A673 (cell line): ENCODE measurements at regions not wholly inside any gene's neighbourhood (a gene's known extent, or its start where the extent isn't known, plus 50 kb on each side); places are given as distances from the start of the nearest gene placed in this dataset.
"Not testable (repeated sequence)": the region's sequence is repeated elsewhere in the genome, so short reads cannot be mapped to it uniquely, and the experiment has no call there.

Experiments used
- BruUV-seq: library from RNA; stranded (reverse); fragments of 400-500 nt; replicated peaks from 2 replicates; lab custom pipeline; 2021; lab: Mats Ljungman, UMichigan
- CTCF ChIA-PET: fragments of 300-600 bp; sonication (Branson Sonifier 250); formaldehyde crosslinking; loops from one replicate; lab custom pipeline; 2022; ENCODE audit warnings: antibody characterized with exemption; lab: Charles Lee
- POLR2A ChIA-PET: fragments of 300-600 bp; sonication (Branson Sonifier 250); formaldehyde crosslinking; loops from one replicate; lab custom pipeline; 2022; ENCODE audit warnings: antibody characterized with exemption; ENCODE audit not compliant: low non-redundant PET; lab: Charles Lee
- DNase-seq: peaks from one replicate; pipeline ENCODE4 v3.0.0-alpha.2; 2015; ENCODE audit warnings: low spot score
- H3K27ac ChIP-seq: fragments of 200-600 bp; sonication (generic); 2 replicates; pipeline ENCODE4 v1.5.1; 2016; ENCODE audit warnings: mixed run types, low read depth, mild to moderate bottlenecking, mixed read lengths, antibody characterized with exemption, low read length; ENCODE audit not compliant: poor library complexity, severe bottlenecking
- H3K27me3 ChIP-seq: fragments of 200-600 bp; sonication (generic); replicated peaks from 2 replicates; pipeline ENCODE4 v1.6.1; 2017; ENCODE audit warnings: mixed run types, low read depth, mild to moderate bottlenecking, mixed read lengths, antibody characterized with exemption, low read length; ENCODE audit not compliant: insufficient read depth, poor library complexity
- H3K36me3 ChIP-seq: fragments of 200-600 bp; sonication (generic); 2 replicates; pipeline ENCODE4 v1.6.1; 2016; ENCODE audit warnings: mixed run types, mild to moderate bottlenecking, mixed read lengths, antibody characterized with exemption, low read length; ENCODE audit not compliant: insufficient read depth, poor library complexity, severe bottlenecking
- H3K4me1 ChIP-seq: fragments of 200-600 bp; sonication (generic); 2 replicates; pipeline ENCODE4 v1.6.1; 2017; ENCODE audit warnings: mixed run types, mild to moderate bottlenecking, mixed read lengths, antibody characterized with exemption, low read length; ENCODE audit not compliant: insufficient read depth, poor library complexity, severe bottlenecking
- H3K4me3 ChIP-seq: fragments of 200-600 bp; sonication (generic); 2 replicates; pipeline ENCODE4 v1.5.1; 2016; ENCODE audit warnings: low read depth, mixed run types, mild to moderate bottlenecking, mixed read lengths, low read length; ENCODE audit not compliant: poor library complexity, severe bottlenecking
- H3K9me3 ChIP-seq: fragments of 200-600 bp; sonication (generic); 2 replicates; pipeline ENCODE4 v1.6.1; 2016; ENCODE audit warnings: mixed run types, low read depth, mild to moderate bottlenecking, mixed read lengths, antibody characterized with exemption, low read length; ENCODE audit not compliant: poor library complexity, severe bottlenecking
- EZH2 ChIP-seq: fragments of 200-600 bp; sonication (generic); IDR thresholded peaks from 2 replicates; pipeline ENCODE4 v1.6.1; 2017; ENCODE audit warnings: borderline replicate concordance, low read depth, mild to moderate bottlenecking, mixed read lengths, antibody characterized with exemption, low read length; ENCODE audit not compliant: poor library complexity, severe bottlenecking
- intact Hi-C: fragments of 100-400 bp; cut with micrococcal nuclease; formaldehyde crosslinking; loops from one replicate; pipeline ENCODE4 v1.10.0; 2022; ENCODE audit not compliant: unreplicated experiment
- TF ChIP-seq, protein P1 (sequence below): fragments of 300-800, 200-600 bp; sonication (generic); conservative IDR thresholded peaks from 2 replicates; pipeline ENCODE4 v1.5.1; 2017; ENCODE audit warnings: low read depth, mild to moderate bottlenecking, antibody characterized with exemption, low read length, moderate library complexity, mixed read lengths

GRCh38 chr2:239868556-239869181 lies 156.5 kb downstream of the NDUFA10 start:
- TF ChIP-seq EZH2: no peak
- Histone ChIP-seq H3K36me3 (no peaks in the 10 kb centered on the region), H3K9me3 (peaks cover 3% of the 10 kb centered on the region), H3K27me3 (peaks cover 8% of the 10 kb centered on the region), H3K27ac (no peak overlapping the region), H3K4me3 (no peak overlapping the region), H3K4me1 (no peaks in the 10 kb centered on the region)
- DNase-seq: no peak
- BruUV-seq: no TSS peak
- CTCF ChIA-PET: no interaction called here
- POLR2A ChIA-PET: no interaction called here
- intact Hi-C loops: no loop called here

DNA sequence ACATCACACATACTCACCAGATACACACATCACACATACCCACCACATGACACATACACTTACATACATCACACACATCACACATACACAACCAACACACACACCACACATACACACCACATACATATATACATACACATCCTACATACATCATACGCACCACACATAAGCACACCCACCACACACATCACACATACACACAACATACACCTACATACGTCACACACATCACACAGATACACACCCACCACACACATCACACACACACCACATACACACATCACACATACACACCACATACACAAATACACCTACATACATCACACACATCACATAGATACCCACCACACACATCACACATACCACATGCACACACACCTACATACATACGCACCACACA lies 158.4 kb downstream of the NDUFA10 start:
- TF ChIP-seq, protein P1, sequence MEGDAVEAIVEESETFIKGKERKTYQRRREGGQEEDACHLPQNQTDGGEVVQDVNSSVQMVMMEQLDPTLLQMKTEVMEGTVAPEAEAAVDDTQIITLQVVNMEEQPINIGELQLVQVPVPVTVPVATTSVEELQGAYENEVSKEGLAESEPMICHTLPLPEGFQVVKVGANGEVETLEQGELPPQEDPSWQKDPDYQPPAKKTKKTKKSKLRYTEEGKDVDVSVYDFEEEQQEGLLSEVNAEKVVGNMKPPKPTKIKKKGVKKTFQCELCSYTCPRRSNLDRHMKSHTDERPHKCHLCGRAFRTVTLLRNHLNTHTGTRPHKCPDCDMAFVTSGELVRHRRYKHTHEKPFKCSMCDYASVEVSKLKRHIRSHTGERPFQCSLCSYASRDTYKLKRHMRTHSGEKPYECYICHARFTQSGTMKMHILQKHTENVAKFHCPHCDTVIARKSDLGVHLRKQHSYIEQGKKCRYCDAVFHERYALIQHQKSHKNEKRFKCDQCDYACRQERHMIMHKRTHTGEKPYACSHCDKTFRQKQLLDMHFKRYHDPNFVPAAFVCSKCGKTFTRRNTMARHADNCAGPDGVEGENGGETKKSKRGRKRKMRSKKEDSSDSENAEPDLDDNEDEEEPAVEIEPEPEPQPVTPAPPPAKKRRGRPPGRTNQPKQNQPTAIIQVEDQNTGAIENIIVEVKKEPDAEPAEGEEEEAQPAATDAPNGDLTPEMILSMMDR: no peak
- TF ChIP-seq EZH2: no peak
- BruUV-seq: no TSS peak
- no peak for DNase-seq
- CTCF ChIA-PET: no interaction called here
- no peak overlapping the region for H3K4me3 ChIP-seq
- POLR2A ChIA-PET: no interaction called here
- no peaks in the 10 kb centered on the region for H3K4me1 ChIP-seq
- H3K27me3 ChIP-seq: peaks cover 3% of the 10 kb centered on the region
- H3K27ac ChIP-seq: no peak overlapping the region
- intact Hi-C loops: no loop called here
- peaks cover 3% of the 10 kb centered on the region for H3K9me3 ChIP-seq
- H3K36me3 ChIP-seq: no peaks in the 10 kb centered on the region

DNA sequence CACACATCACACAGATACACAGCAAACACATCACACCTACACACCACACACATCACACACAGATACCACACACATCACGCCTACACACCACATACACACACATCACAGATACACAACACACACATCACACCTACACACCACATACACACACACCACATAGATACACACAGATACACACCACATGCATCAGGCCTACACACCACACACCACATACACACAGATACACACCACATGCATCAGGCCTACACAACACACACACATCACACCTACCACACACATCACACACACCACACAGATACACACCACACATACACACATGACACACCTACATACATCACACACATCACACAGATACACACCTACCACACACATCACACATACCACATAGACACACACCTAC lies 158.8 kb downstream of the NDUFA10 start:
- CTCF ChIA-PET: no interaction called here
- Histone ChIP-seq H3K4me3 (no peak overlapping the region), H3K9me3 (peaks cover 3% of the 10 kb centered on the region), H3K36me3 (no peaks in the 10 kb centered on the region), H3K27me3 (peaks cover 4% of the 10 kb centered on the region), H3K4me1 (no peaks in the 10 kb centered on the region), H3K27ac (no peak overlapping the region)
- DNase-seq: no peak
- no TSS peak for BruUV-seq
- no peak for TF ChIP-seq EZH2
- TF ChIP-seq, protein P1: no peak
- POLR2A ChIA-PET: no interaction called here
- intact Hi-C loops: no loop called here

GRCh38 chr2:239865856-239866255 lies 159.3 kb downstream of the NDUFA10 start:
- H3K27ac ChIP-seq, H3K4me3 ChIP-seq, CTCF ChIA-PET, BruUV-seq, H3K27me3 ChIP-seq, intact Hi-C loops, H3K9me3 ChIP-seq, H3K4me1 ChIP-seq, DNase-seq, H3K36me3 ChIP-seq: not testable (repeated sequence)
- POLR2A ChIA-PET: interaction anchor here (0.6 kb wide), 1 partner anchor 397 kb away, joined by 9 read pairs; no protein-coding TSS in a partner anchor
